ENCODE measurements at regions not wholly inside any gene's neighbourhood (a gene's known extent, or its start where the extent isn't known, plus 50 kb on each side); places are given as distances from the start of the nearest gene placed in this dataset.
"Not testable (repeated sequence)": the region's sequence is repeated elsewhere in the genome, so short reads cannot be mapped to it uniquely, and the experiment has no call there.

- ATAC-seq, result no peak
- DNase-seq, result no peak
- intact Hi-C loops (cut with DNase I, micrococcal nuclease), result no loop called here
Observed at GRCh38 chr6:66361886-66362285, 654.9 kb upstream of the EYS start.

- ATAC-seq (no peak), DNase-seq (no peak)
- intact Hi-C loops (cut with DNase I, micrococcal nuclease), result no loop called here
Observed at GRCh38 chr6:66357781-66358180, 650.8 kb upstream of the EYS start.

- intact Hi-C loops (cut with DNase I, micrococcal nuclease), result no loop called here
- DNase-seq, result no peak
- ATAC-seq, result no peak
Observed at GRCh38 chr6:66355471-66355870, 648.4 kb upstream of the EYS start.

- ATAC-seq, result no peak
- DNase-seq, result no peak
- intact Hi-C loops (cut with DNase I, micrococcal nuclease), result no loop called here
Observed at GRCh38 chr6:66344796-66345195, 637.8 kb upstream of the EYS start.

GRCh38 chr6:66340736-66341135, 633.7 kb upstream of the EYS start:
- ATAC-seq (no peak), DNase-seq (no peak)
- intact Hi-C loops (cut with DNase I, micrococcal nuclease), result no loop called here

GRCh38 chr6:66336176-66336575, 629.1 kb upstream of the EYS start:
- DNase-seq (no peak), ATAC-seq (no peak)
- intact Hi-C loops (cut with DNase I, micrococcal nuclease), result no loop called here

GRCh38 chr6:66328200-66328599, 621.2 kb upstream of the EYS start:
- intact Hi-C loops (cut with DNase I, micrococcal nuclease), result no loop called here
- DNase-seq, result no peak
- no peak for ATAC-seq

GRCh38 chr6:66326228-66326627, 619.2 kb upstream of the EYS start:
- DNase-seq (no peak), ATAC-seq (no peak)
- intact Hi-C loops (cut with DNase I, micrococcal nuclease), result no loop called here

GRCh38 chr6:66321017-66321416, 614.0 kb upstream of the EYS start:
- no peak for DNase-seq
- ATAC-seq, result no peak
- intact Hi-C loops (cut with DNase I, micrococcal nuclease), result no loop called here

- ATAC-seq (no peak), DNase-seq (no peak)
- intact Hi-C loops (cut with DNase I, micrococcal nuclease), result no loop called here
Observed at GRCh38 chr6:66307490-66307889, 600.5 kb upstream of the EYS start.

GRCh38 chr6:66291905-66292304, 584.9 kb upstream of the EYS start:
- intact Hi-C loops (cut with DNase I, micrococcal nuclease), result no loop called here
- DNase-seq (no peak), ATAC-seq (no peak)

- DNase-seq (no peak), ATAC-seq (no peak)
- intact Hi-C loops (cut with DNase I, micrococcal nuclease), result no loop called here
Observed at GRCh38 chr6:66289889-66290288, 582.9 kb upstream of the EYS start.

GRCh38 chr6:66278115-66278514, 571.1 kb upstream of the EYS start:
- intact Hi-C loops (cut with DNase I, micrococcal nuclease), result no loop called here
- DNase-seq (no peak), ATAC-seq (no peak)

- DNase-seq, result no peak
- intact Hi-C loops (cut with DNase I, micrococcal nuclease), result no loop called here
- ATAC-seq, result no peak
Observed at GRCh38 chr6:66277400-66277799, 570.4 kb upstream of the EYS start.

- intact Hi-C loops (cut with DNase I, micrococcal nuclease), result no loop called here
- DNase-seq (no peak), ATAC-seq (no peak)
Observed at GRCh38 chr6:66265737-66266136, 558.7 kb upstream of the EYS start.

GRCh38 chr6:66264376-66264775, 557.4 kb upstream of the EYS start:
- ATAC-seq (no peak), DNase-seq (no peak)
- intact Hi-C loops (cut with DNase I, micrococcal nuclease), result no loop called here

- DNase-seq; intact Hi-C loops (cut with DNase I, micrococcal nuclease); ATAC-seq: not testable (repeated sequence)
Observed at GRCh38 chr6:66258731-66259487, 551.9 kb upstream of the EYS start.

GRCh38 chr6:66245231-66245630, 538.2 kb upstream of the EYS start:
- DNase-seq (no peak), ATAC-seq (no peak)
- intact Hi-C loops (cut with DNase I, micrococcal nuclease), result no loop called here

- intact Hi-C loops (cut with DNase I, micrococcal nuclease), result no loop called here
- DNase-seq (no peak), ATAC-seq (no peak)
Observed at GRCh38 chr6:66238851-66239250, 531.8 kb upstream of the EYS start.

GRCh38 chr6:66232890-66233289, 525.9 kb upstream of the EYS start:
- intact Hi-C loops (cut with DNase I, micrococcal nuclease), result no loop called here
- no peak for DNase-seq
- ATAC-seq, result no peak

GRCh38 chr6:66230591-66230990, 523.6 kb upstream of the EYS start:
- DNase-seq, result no peak
- intact Hi-C loops (cut with DNase I, micrococcal nuclease), result no loop called here
- ATAC-seq, result no peak

Measured in left colon (tissue), 2 donors.